ENCODE measurements at regions not wholly inside any gene's neighbourhood (a gene's known extent, or its start where the extent isn't known, plus 50 kb on each side); places are given as distances from the start of the nearest gene placed in this dataset.

DNA sequence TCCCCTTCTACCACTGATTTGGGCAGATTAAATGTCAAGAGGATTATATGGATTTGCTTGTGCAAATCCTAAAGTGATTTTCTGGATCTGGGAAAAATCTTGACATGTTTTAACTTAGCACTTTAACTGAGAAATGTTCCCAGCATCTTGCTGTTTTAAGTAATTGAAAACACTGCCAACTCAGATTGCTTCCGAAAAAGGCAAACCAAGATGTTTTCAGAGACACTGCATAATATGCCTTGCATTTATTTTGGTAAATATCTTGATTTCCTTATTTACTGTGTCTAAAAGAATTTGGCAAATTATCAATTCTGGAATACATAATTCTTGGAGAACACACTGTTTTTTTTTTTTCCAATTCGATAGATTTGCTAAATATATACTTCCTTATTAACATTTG is 385.0 kb upstream of the FAM98A start:
- TF ChIP-seq, protein P1, sequence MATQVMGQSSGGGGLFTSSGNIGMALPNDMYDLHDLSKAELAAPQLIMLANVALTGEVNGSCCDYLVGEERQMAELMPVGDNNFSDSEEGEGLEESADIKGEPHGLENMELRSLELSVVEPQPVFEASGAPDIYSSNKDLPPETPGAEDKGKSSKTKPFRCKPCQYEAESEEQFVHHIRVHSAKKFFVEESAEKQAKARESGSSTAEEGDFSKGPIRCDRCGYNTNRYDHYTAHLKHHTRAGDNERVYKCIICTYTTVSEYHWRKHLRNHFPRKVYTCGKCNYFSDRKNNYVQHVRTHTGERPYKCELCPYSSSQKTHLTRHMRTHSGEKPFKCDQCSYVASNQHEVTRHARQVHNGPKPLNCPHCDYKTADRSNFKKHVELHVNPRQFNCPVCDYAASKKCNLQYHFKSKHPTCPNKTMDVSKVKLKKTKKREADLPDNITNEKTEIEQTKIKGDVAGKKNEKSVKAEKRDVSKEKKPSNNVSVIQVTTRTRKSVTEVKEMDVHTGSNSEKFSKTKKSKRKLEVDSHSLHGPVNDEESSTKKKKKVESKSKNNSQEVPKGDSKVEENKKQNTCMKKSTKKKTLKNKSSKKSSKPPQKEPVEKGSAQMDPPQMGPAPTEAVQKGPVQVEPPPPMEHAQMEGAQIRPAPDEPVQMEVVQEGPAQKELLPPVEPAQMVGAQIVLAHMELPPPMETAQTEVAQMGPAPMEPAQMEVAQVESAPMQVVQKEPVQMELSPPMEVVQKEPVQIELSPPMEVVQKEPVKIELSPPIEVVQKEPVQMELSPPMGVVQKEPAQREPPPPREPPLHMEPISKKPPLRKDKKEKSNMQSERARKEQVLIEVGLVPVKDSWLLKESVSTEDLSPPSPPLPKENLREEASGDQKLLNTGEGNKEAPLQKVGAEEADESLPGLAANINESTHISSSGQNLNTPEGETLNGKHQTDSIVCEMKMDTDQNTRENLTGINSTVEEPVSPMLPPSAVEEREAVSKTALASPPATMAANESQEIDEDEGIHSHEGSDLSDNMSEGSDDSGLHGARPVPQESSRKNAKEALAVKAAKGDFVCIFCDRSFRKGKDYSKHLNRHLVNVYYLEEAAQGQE (IDR thresholded peaks at IDR 0.05; ENCODE audit: borderline replicate concordance), result no peak
- TF ChIP-seq EZH2 (IDR thresholded peaks at IDR 0.05; ENCODE audit: borderline replicate concordance, insufficient read depth, low read length, poor library complexity, severe bottlenecking) (no peak), TAF1 (IDR thresholded peaks at IDR 0.05; ENCODE audit: low read depth) (no peak), EP300 (conservative IDR thresholded peaks at IDR 0.05; ENCODE audit: poor library complexity, severe bottlenecking) (no peak), RAD21 (conservative IDR thresholded peaks at IDR 0.05) (no peak), SMC3 (conservative IDR thresholded peaks at IDR 0.05; ENCODE audit: poor library complexity) (no peak), POLR2AphosphoS5 (IDR thresholded peaks at IDR 0.05) (no peak), MXI1 (conservative IDR thresholded peaks at IDR 0.05; ENCODE audit: poor library complexity, severe bottlenecking) (no peak)
- TF ChIP-seq, protein P2, sequence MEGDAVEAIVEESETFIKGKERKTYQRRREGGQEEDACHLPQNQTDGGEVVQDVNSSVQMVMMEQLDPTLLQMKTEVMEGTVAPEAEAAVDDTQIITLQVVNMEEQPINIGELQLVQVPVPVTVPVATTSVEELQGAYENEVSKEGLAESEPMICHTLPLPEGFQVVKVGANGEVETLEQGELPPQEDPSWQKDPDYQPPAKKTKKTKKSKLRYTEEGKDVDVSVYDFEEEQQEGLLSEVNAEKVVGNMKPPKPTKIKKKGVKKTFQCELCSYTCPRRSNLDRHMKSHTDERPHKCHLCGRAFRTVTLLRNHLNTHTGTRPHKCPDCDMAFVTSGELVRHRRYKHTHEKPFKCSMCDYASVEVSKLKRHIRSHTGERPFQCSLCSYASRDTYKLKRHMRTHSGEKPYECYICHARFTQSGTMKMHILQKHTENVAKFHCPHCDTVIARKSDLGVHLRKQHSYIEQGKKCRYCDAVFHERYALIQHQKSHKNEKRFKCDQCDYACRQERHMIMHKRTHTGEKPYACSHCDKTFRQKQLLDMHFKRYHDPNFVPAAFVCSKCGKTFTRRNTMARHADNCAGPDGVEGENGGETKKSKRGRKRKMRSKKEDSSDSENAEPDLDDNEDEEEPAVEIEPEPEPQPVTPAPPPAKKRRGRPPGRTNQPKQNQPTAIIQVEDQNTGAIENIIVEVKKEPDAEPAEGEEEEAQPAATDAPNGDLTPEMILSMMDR (IDR thresholded peaks at IDR 0.05; ENCODE audit: poor library complexity, severe bottlenecking), result no peak

DNA sequence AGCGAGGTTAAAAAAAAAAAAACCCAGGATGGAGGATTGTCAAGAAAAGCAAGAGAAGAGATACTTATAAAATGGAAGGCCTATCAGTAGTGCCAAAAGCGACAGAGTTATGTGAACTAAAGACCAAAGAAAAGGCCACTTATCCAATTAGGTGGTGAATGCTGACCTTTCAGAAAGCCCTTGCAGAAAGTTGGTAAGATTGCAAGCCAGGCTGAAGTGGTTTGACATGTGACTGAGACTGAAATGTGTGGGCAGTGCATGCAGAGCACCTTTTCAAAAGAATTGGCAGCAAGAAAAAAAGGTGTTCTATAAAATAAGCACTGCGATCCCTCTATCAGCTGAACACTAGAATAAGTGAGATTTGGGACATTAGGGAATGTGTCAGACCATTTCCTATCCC is 379.4 kb upstream of the FAM98A start:
- Histone ChIP-seq H3F3A (ENCODE audit: insufficient read depth, low read length, poor library complexity, severe bottlenecking) (no peaks in the 10 kb centered on the region), H3K27me3 (ENCODE audit: insufficient read depth, low read depth, low read length) (no peaks in the 10 kb centered on the region), H4K20me1 (ENCODE audit: insufficient read depth) (no peaks in the 10 kb centered on the region), H2AFZ (ENCODE audit: low read depth, low read length) (no peak overlapping the region), H3K79me2 (replicated peaks; ENCODE audit: insufficient read depth, low read length) (no peaks in the 10 kb centered on the region), H3K36me3 (ENCODE audit: insufficient read depth, low read length) (no peaks in the 10 kb centered on the region), H3K9ac (ENCODE audit: low read length) (no peak overlapping the region), H3K4me2 (ENCODE audit: low read length) (no peak overlapping the region), H3K9me3 (ENCODE audit: low read length) (no peaks in the 10 kb centered on the region), H3K9me2 (ENCODE audit: insufficient read depth, low read length) (no peaks in the 10 kb centered on the region), H3K4me3 (ENCODE audit: low read length) (no peak overlapping the region), H3K27ac (ENCODE audit: low read length) (no peak overlapping the region)
- TF ChIP-seq EP300 (conservative IDR thresholded peaks at IDR 0.05; ENCODE audit: poor library complexity, severe bottlenecking) (no peak), MXI1 (conservative IDR thresholded peaks at IDR 0.05; ENCODE audit: poor library complexity, severe bottlenecking) (no peak), TAF1 (IDR thresholded peaks at IDR 0.05; ENCODE audit: low read depth) (no peak), RAD21 (conservative IDR thresholded peaks at IDR 0.05) (no peak), EZH2 (IDR thresholded peaks at IDR 0.05; ENCODE audit: borderline replicate concordance, insufficient read depth, low read length, poor library complexity, severe bottlenecking) (no peak), SMC3 (conservative IDR thresholded peaks at IDR 0.05; ENCODE audit: poor library complexity) (no peak), POLR2AphosphoS5 (IDR thresholded peaks at IDR 0.05) (no peak)
- TF ChIP-seq, protein P2 (IDR thresholded peaks at IDR 0.05; ENCODE audit: poor library complexity, severe bottlenecking), result no peak
- TF ChIP-seq, protein P1 (IDR thresholded peaks at IDR 0.05; ENCODE audit: borderline replicate concordance), result no peak

More for the DNA sequence above, 385.0 kb upstream of the FAM98A start:
- Histone ChIP-seq H3K9me3 (ENCODE audit: low read length) (no peaks in the 10 kb centered on the region), H4K20me1 (ENCODE audit: insufficient read depth) (no peaks in the 10 kb centered on the region), H3K27ac (ENCODE audit: low read length) (no peak overlapping the region), H3K27me3 (ENCODE audit: insufficient read depth, low read depth, low read length) (no peaks in the 10 kb centered on the region), H3K9me2 (ENCODE audit: insufficient read depth, low read length) (no peaks in the 10 kb centered on the region), H3K4me2 (ENCODE audit: low read length) (no peak overlapping the region), H3K4me3 (ENCODE audit: low read length) (no peak overlapping the region), H3K36me3 (ENCODE audit: insufficient read depth, low read length) (no peaks in the 10 kb centered on the region), H3K79me2 (replicated peaks; ENCODE audit: insufficient read depth, low read length) (no peaks in the 10 kb centered on the region), H3K9ac (ENCODE audit: low read length) (no peak overlapping the region), H3F3A (ENCODE audit: insufficient read depth, low read length, poor library complexity, severe bottlenecking) (no peaks in the 10 kb centered on the region), H2AFZ (ENCODE audit: low read depth, low read length) (no peak overlapping the region)
